GM19043 (cell line): ENCODE measurements at regions not wholly inside any gene's neighbourhood (a gene's known extent, or its start where the extent isn't known, plus 50 kb on each side); places are given as distances from the start of the nearest gene placed in this dataset.

Experiments used
- ATAC-seq: cut with Tn5 transposase; IDR thresholded peaks from one replicate; pipeline ENCODE4 v1.9.1; 2021; ENCODE audit warnings: low read depth; ENCODE audit not compliant: unreplicated experiment

DNA sequence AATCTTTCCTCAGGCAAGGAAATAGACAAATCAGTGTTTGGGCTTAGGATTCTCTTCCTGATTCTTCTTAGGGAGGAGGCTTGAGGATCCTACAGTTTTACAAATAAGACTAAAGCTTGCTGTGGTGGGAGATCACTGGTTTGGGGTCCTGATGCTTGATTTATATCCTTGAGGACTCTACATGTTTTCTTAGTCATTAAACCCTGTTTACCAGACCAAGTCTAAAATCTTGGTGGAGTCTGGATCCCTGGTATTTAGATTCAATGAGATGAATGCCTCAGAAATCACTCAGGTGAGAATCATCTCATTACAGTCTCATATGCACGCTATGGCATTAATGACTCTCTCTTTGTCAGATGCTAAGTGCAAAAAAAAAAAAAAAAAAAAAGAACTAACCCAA is 304.3 kb upstream of the SALL1 start:
- no peak for ATAC-seq

DNA sequence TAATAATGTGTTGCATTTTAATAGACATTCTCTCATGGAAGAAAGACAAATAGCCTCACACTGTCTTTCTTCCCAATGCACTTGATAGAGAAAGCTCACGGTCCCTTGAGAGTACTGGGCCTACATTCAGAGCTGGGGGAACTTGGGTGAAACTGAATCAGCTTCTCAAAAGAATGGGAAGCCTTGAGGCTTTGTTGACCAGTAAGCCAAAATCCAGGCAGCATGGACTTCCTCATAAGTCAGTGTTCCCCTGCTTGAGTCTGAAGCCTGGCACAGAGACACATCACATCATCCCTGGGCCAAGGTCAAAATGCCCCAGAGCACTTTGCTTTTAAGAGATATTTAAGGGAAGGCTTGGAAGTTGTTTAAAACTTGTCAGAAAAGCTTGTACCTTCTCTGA is 302.2 kb upstream of the SALL1 start:
- ATAC-seq = no peak

DNA sequence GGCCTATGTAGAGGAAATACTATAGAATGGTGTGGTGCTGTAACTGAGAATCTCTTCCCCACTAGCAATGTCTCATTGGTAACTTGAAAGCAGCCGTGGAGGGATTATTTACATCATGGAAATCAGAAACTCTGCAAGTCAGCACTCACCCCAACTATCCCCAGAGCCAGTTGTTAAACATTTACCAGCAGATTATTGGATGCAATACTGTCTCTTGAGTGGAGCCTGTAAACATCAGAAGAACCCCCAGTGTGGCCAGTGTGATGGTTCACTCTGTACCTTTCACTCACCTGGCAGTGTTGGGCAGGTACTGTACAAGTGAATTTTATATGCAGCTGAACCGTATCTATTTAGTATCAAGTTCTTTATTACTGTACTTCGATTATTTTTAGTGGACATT is 299.8 kb upstream of the SALL1 start:
- ATAC-seq = no peak

DNA sequence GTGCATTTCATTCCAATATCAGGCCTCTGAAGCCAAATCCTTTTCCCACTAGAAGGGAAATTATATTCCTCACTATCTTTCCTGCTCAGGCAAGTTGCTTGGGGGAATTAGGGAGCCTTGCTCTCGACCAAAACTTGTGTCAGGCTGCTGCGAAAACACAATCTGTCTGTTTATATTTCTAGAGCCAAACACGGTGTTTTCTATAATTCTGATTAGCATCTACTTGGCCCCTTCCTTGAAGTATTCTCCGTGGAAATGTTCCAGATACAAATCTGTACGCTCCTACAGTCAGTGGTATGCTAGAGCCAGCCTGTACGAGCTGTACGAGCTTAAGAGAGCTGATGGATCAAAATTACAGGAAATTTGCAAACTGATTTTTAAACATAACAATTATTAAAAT is 299.3 kb upstream of the SALL1 start:
- no peak for ATAC-seq

DNA sequence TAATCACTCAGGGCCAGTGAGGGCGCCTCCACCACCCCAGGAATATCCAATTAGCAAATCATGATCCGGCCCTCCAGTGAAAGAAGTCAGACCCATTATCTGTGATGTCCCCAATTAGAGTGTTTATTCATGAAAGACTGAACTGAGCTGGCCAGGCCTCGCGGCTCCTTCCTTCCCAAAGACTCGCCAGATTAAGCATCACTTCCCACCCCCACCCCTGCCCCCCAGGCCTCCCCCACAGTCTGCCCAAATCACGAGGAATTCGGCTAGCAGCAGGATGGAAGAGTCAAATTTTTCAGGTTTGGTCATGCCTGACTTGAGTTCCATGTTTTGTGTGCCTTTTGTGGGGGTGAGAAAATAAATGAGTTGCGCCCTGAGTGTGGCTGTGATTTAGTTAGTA is 298.4 kb upstream of the SALL1 start:
- no peak for ATAC-seq

DNA sequence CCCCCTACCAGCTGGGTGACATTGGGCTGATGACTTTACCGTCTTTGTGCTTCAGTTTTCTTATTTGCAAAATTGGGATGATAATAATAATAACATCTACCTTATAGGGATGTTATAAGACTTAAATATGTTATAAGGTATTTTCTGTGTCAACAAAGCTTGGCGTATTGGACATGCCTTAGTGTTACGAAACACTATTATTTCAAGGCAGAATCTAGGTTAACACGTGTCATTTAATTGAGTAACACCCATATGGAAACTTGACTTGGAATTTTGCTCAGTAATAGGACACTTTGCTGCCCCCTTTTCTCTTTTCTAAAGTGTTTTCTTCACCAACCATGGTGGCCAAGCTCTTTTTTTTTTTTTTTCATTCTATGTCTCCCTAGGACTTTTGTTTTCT is 294.2 kb upstream of the SALL1 start:
- ATAC-seq = no peak

DNA sequence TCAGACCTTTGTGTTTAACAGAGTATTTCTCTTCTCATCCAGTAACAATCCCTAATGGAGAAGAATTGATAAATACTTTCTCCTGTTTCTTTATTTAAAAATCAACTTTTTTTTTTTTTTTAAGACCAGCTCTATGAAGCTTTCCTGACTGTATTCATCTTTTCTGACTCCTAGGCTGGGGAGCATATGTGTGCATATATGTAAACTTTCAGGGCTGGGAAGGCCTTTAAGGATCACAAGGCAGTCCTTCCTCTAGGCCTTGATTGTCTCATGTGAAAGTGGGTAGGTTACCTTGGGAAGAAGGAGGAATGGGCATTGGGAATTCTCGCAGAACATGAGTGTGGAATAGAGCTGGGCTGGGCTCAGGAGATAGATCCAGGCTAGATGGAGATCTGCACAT is 292.9 kb upstream of the SALL1 start:
- ATAC-seq = no peak

DNA sequence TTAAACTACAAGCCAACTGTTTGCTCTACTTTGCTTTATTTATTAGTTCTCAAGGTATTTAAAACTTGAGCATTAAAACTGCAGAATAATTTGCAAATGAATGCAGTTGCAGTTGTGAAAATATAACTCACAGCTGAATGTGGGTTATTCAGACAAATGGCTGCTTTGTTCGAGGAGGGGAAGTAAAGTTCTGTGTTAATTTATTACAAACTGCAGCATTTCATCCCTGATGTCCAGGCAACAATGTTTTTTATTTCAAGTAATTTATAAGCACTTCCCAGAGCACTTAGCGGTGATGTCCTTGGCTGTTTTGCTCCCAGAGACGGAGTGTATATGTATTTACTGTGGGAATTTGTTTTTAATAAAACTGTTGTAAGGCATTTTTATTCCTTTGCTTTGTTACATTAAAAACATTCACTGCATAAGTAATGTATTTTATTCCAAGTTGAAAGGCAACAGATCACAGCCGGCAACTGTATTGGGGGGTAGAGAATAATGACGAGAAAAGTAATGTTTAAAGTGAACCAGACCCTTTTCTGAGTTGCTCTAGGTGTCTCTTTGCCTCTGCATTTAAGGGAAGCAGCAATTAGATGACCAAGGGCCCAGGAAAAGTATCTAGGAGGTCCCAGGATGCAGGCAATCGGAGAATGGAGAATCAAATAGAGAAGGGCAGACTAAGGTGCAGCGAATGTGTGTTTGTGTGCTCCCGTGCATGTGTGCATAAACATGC is 291.2 kb upstream of the SALL1 start:
- no peak for ATAC-seq

DNA sequence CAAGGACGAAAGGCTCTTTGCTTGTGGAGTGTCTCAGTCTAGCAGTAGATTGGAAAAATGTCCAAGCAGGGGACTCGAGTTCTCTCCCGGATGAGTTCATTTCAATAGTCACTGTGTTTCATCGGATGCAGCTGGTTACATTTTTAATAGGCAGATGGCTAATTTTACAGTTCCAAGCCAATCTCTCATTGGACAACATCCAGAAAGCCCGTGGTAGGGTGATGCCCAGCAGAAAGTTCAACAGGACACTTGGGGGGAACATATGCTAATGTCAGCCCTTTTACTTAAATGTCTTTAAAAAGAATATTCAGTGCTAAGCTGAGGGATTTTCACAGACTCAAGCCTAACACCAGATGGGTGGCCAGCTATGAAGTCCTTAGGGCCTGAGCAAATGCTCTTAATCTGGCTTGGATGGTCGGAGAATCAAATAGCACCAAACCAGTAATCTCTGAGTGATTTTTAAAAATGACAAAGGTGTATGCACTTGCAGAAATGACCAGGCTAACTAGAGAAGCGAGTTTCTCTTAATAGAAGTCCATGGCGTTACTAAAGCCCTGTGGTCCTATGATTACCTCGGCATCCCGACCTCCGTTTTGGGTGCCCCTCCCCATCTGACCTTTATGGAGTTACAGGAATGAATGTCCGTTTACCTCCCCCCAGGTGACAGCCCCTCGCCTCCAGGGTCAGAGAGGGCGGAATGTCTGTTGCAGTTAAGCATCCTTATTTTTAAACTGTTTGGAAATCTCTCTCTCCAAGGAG is 289.2 kb upstream of the SALL1 start:
- ATAC-seq = no peak

DNA sequence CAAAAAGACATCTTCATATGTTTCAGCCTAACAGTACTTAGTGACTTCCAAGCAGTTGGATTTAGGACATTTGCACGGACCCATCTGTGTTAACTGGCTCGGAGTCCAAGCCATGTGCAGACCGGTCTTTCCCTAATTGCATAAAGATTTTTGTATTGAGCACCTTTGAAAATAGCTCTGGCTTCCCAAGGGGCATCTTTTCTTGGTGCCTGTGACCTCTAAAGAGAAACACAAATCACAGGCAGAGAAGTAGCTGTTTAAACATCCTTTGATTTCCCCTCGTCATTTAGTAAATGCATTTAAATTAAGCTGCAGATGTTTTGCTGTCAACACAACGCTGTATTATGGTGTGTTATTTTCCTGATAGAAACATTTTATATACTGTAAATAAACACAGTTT is 288.2 kb upstream of the SALL1 start:
- no peak for ATAC-seq

DNA sequence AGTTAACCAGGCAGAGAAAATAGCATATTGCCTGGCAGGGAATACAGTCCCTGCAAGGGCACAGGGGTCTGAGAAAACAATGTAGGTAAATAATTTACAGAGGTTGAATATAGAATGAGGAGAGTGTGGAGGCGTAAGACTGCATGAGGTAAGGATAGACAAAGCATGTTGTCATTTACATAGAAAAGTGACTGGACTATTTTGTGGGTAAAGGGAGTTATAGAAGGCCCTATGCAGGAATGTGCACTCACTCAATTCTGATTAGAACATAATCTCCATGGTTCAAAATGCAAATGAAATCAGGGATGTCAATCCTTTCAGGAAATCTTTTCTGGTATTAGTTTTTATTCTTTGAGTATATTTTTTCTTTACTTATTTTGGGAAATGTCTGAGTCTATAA is 285.7 kb upstream of the SALL1 start:
- ATAC-seq = no peak

DNA sequence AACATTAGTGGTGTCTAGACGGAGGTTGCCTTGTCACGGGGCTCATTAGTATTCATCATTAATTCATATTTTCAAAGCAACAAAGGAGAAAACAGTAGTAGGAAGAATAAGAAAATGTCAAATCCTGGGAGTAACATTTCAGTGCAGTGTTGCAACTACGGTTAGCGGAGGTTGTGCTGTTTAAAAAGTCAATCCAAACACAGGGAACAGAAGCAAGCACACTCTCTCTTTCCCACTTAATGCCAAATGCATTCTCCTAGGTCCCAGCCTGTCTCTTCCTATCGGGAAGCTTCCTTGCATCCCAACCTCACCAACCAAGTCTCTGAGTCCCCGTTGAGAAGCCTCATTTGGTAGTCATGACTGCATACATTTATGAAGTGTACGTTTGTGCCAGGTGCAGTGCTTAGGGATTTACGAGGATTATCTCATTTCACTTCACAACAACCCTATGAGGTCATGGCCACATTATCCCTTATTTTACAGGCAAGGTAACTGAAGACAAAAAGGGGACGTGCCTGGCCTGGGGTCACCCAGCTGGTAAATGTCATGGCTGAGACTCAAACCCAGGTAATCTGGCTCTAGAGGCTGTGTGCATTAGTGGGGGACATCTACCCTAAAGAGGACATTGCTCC is 283.6 kb upstream of the SALL1 start:
- ATAC-seq = no peak

DNA sequence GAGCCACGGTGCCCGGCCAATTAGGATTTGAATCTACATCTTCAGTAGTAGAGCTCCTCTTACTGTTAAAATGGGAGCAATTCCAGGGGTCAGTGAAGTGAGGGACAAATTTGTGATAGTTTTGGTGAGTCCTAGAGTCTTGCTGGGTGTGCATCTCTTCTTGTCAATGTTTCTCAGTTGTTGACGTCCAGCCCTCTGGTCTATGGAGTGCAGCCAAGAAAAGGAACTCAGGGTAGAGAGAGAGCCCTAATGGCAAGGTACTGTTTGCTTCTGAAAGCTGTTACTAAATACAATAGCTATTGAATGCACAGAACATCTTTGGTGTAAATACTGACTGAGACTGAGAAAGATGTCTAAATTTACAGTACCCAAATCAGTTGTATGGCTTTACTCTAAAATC is 282.5 kb upstream of the SALL1 start:
- no peak for ATAC-seq

DNA sequence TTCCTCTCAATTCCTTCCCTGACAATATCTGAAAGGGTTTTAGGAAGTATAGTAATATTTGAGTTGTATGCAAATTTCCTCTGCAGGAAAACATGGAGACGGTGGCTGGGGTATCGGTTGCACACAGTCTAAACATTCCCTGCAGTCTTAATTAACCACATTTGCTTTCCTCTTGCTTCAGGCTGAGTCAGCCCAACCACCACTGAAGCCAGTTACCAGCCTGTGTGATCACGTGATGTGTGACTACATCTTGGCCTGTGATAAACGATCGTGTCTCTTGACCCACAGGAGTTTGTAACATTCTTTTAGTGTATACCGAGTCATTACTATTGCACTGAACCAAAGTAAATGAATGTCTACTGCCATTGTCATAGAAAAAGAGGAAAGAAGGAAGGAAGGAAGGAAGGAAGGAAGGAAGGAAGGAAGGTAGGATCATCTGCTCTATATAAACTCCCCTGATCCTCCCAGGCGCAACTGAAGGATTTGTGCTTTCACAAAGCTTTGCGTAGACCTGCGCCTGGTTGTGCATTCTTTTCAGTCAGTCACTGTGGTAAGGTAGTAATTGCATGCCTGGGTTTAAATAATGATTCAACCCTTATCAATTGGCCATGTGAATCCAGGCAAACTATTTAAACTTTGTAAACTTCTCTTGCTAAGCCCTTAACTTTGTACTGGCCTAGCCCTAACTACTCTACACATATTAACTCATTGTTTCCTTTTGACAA is 280.6 kb upstream of the SALL1 start:
- no peak for ATAC-seq

DNA sequence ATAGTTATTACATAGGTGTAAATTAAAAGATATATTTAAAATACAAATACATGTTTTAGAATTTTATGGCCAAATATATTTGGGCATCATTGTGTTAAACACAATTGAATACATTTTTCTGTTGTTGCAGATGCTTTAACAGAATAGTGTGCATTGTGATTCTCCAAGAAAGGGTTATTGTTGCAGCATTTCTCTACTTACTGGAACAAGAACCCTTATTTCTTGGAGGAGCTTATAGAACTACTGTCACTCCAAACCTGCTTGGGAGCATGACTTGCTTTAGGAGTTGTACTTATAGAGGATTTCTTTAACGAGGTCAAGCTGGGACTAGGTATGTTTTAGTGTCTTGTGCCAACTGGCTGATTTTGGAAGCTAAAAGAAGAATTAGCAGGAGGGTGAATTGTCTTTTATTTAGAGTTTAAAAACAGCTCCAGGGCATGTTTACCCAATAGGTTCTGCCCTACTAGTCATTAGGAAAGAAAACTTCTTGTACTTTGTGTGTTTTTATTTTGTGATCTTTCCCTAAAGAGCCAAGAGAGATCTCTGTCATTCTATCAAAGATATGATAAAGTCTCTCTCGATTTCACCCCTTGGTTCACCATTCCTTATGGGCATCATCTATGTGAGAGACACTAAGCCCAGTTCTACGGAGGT is 279.8 kb upstream of the SALL1 start:
- no peak for ATAC-seq

DNA sequence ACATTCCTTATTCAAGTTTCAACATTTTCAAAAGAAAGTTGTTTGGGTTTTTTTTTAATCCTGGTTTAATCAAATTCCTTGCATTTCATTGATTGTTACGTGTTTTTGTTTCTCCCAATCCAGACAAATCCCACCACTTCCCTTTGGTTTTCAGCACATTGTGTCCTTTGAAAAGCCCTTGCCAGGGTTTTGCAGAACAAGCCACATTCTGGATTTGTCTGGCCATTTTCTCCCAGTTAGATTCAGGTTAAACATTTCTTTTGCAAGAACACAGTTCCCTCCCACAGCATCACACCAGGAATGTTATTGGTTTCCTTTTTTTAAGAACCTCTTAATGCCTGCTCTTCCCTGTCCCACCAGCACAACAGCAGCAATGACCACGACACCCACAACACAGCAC is 278.0 kb upstream of the SALL1 start:
- ATAC-seq = no peak

DNA sequence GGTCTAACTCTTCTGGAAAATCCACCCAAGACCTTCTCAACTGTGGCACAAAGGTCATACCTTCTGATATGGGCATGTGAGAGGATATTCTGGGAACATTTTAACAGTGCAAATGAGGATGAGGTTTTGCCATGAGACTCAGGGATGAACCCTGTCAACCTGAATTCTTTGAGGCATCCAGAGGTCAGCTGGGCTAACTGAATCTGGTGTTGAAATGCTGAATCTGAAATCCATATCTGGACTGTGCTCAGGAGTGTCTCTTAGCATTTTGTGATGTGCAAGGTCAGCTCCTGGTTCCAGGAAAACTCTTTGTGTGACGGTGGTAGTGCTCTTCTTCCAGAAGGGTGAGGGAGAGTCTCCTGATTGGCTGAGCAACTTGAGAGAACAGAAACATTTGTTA is 276.0 kb upstream of the SALL1 start:
- ATAC-seq = no peak

DNA sequence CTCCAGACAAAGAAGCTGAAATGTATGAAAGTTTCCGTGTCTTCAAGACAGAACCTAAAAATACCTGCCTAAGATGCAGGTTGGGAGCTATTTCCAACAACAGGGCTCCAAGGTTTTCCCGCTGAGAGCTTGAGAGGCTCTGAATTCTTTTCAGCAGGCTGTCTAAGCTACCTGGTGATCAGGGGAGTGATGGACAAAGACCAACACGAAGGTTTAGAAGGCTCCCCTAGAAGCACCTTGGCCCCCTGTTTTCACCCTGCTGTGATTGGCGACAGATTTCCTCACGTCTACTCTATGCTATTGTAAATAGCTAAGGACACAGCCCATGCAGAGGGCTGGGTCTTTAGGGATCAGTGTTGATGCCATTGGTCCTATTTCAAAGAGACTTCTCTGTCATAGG is 275.2 kb upstream of the SALL1 start:
- no peak for ATAC-seq

DNA sequence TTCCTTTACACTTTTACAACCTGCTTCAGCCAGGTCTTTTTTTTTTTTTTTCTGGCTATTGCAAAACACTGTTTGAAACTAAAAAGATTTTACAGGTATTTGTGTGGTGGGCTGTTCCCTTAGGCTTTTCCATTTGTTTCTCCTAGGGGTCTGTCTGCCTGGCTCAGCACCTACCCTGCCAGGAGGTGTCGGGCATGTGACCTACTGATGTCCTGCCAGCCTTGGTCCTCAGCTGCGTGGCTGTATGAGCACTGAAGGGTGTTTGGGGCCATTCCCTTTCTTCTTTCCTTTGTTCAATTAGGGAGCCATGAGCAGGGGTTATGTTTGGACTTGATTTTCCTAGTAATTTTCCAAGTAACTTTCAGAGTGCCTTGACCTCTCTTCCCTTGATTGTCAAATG is 269.2 kb upstream of the SALL1 start:
- no peak for ATAC-seq

DNA sequence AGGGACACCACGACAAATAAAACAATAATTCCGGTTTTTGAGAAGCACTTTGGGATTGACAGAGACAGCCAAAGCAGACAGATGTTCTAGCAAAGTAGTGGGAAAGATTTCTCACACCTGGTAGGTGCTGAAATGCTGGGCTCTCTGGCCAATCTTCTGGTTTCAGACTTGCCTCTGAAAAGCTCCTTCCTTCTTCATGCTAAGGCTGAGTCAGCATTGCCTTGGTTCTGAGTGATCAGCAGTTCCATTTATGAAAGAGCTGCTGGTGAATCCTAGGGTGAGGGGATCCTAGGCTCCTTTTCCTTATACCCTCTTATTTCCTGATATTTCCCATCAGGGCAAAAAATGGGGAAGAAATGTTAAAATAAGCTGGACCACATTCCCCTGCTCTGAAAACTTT is 268.7 kb upstream of the SALL1 start:
- no peak for ATAC-seq

DNA sequence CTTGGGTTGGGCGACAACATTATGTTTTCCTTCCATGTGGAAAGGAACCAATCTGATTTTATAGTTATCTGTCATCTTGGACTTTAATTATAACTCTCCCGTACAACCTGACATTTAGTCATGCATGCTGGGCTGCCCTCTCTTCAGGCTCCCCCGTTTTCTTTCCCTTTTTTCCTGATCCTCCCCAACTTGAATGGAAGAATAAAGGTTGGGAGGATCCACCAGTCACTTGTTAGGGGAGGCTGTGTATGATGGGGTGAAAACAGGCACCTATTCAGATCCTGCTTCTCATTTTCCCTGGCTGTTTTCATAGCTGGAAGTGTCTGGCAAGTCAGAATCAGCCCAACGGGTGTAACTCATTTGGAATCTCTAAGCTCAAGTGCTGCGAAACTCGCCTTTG is 267.2 kb upstream of the SALL1 start:
- no peak for ATAC-seq
